BJ (cell line): ENCODE measurements at regions not wholly inside any gene's neighbourhood (a gene's known extent, or its start where the extent isn't known, plus 50 kb on each side); places are given as distances from the start of the nearest gene placed in this dataset.

Experiments used
- CTCF ChIA-PET: fragments of 350-600 bp; formaldehyde crosslinking; extraction: SDS; loops from one replicate; lab custom pipeline; 2021; ENCODE audit warnings: antibody characterized with exemption, inconsistent platforms; lab: Yijun Ruan, JAX
- POLR2A ChIA-PET: fragments of 300-600 bp; sonication (Branson Sonifier 250); formaldehyde crosslinking; extraction: SDS; loops from one replicate; lab custom pipeline; 2021; ENCODE audit warnings: antibody characterized with exemption; lab: Charles Lee
- DNase-seq: peaks from one replicate; pipeline ENCODE4 v3.0.0-alpha.2; 2011; ENCODE audit warnings: low read depth
- H3K27me3 ChIP-seq: 2 replicates; pipeline ENCODE4 v1.6.0; 2011; ENCODE audit warnings: low read length; ENCODE audit not compliant: control insufficient read depth, insufficient read depth
- H3K36me3 ChIP-seq: 2 replicates; pipeline ENCODE4 v1.5.1; 2011; ENCODE audit warnings: low read length; ENCODE audit not compliant: control insufficient read depth, insufficient read depth
- H3K4me3 ChIP-seq: 2 replicates; pipeline ENCODE4 v1.5.1; 2011; ENCODE audit warnings: low read depth, mild to moderate bottlenecking, control low read depth, low read length
- TF ChIP-seq, protein P1 (sequence below): IDR thresholded peaks from 2 replicates; pipeline ENCODE4 v1.5.1; 2011; ENCODE audit warnings: low read depth, mild to moderate bottlenecking, control low read depth, inconsistent platforms, low read length, moderate library complexity; ENCODE audit not compliant: insufficient read depth

DNA sequence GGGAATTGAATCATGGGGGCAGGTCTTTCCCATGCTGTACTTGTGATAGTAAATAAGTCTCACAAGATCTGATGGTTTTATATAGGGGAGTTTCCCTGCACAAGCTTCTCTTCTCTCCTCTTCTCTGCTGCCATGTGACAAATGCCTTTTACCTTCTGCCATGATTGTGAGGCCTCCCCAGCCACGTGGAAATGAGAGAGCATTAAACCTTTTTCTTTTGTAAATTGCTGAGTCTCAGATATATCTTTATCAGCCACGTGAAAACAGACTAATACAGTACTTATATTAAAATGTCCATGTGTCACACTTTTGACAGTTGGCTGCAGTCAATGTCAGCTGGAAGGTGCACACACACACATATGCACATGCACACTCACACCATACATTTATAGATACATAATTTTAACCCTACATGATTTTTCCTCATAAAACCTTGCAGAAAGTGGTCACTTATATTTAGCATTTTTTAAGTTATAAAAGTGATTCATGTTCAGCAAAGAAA, 128.9 kb downstream of the OTOR start:
- ChIA-PET CTCF (no interaction called here), POLR2A (no interaction called here)
- H3K27me3 ChIP-seq: no peaks in the 10 kb centered on the region
- no peak overlapping the region for H3K4me3 ChIP-seq
- no peak for DNase-seq
- TF ChIP-seq, protein P1, sequence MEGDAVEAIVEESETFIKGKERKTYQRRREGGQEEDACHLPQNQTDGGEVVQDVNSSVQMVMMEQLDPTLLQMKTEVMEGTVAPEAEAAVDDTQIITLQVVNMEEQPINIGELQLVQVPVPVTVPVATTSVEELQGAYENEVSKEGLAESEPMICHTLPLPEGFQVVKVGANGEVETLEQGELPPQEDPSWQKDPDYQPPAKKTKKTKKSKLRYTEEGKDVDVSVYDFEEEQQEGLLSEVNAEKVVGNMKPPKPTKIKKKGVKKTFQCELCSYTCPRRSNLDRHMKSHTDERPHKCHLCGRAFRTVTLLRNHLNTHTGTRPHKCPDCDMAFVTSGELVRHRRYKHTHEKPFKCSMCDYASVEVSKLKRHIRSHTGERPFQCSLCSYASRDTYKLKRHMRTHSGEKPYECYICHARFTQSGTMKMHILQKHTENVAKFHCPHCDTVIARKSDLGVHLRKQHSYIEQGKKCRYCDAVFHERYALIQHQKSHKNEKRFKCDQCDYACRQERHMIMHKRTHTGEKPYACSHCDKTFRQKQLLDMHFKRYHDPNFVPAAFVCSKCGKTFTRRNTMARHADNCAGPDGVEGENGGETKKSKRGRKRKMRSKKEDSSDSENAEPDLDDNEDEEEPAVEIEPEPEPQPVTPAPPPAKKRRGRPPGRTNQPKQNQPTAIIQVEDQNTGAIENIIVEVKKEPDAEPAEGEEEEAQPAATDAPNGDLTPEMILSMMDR: no peak
- H3K36me3 ChIP-seq: no peaks in the 10 kb centered on the region

- DNase-seq: no peak
- no peaks in the 10 kb centered on the region for H3K27me3 ChIP-seq
- ChIA-PET CTCF (no interaction called here), POLR2A (no interaction called here)
- no peak overlapping the region for H3K4me3 ChIP-seq
- TF ChIP-seq, protein P1: no peak
- no peaks in the 10 kb centered on the region for H3K36me3 ChIP-seq
Observed at GRCh38 chr20:16885746-16886145, 137.6 kb downstream of the OTOR start.

- TF ChIP-seq, protein P1: no peak
- POLR2A ChIA-PET: no interaction called here
- Histone ChIP-seq H3K36me3 (no peaks in the 10 kb centered on the region), H3K4me3 (no peak overlapping the region), H3K27me3 (no peaks in the 10 kb centered on the region)
- DNase-seq: no peak
- CTCF ChIA-PET: no interaction called here
Observed at GRCh38 chr20:16898433-16898832, 150.3 kb downstream of the OTOR start.

- TF ChIP-seq, protein P1: no peak
- ChIA-PET CTCF (interaction anchor here (1.2 kb wide), 1 partner anchor 81 kb away, joined by 5 read pairs; no protein-coding TSS in a partner anchor), POLR2A (no interaction called here)
- Histone ChIP-seq H3K36me3 (no peaks in the 10 kb centered on the region), H3K4me3 (no peak overlapping the region), H3K27me3 (no peaks in the 10 kb centered on the region)
- DNase-seq: no peak
Observed at GRCh38 chr20:16902662-16903061, 154.5 kb downstream of the OTOR start.

GRCh38 chr20:16904751-16905150, 156.6 kb downstream of the OTOR start:
- POLR2A ChIA-PET: no interaction called here
- CTCF ChIA-PET: interaction anchor here (1.2 to 1.6 kb wide), 3 partner anchors 10 to 103 kb away, joined by 3 to 6 read pairs (median 4); no protein-coding TSS in a partner anchor
- Histone ChIP-seq H3K4me3 (no peak overlapping the region), H3K36me3 (no peaks in the 10 kb centered on the region), H3K27me3 (no peaks in the 10 kb centered on the region)
- no peak for DNase-seq
- TF ChIP-seq, protein P1: 0 out of 2 replicates have a peak, but pooled peaks have one; percentile 25
